H9 (cell line): ENCODE measurements at regions not wholly inside any gene's neighbourhood (a gene's known extent, or its start where the extent isn't known, plus 50 kb on each side); places are given as distances from the start of the nearest gene placed in this dataset.

Source experiments
- DNase-seq: peaks from one replicate; pipeline ENCODE4 v3.0.0-alpha.2; 2017
- H2AFZ ChIP-seq: one replicate; pipeline ENCODE4 v1.6.1; 2013; ENCODE audit warnings: mild to moderate bottlenecking, low read length, control low read depth, moderate library complexity
- H2AK5ac ChIP-seq: 2 replicates; pipeline ENCODE4 v1.6.1; 2013; ENCODE audit warnings: low read length, control low read depth, mixed read lengths; ENCODE audit not compliant: insufficient read length
- H2BK120ac ChIP-seq: one replicate; pipeline ENCODE4 v1.6.1; 2013; ENCODE audit warnings: low read depth, mild to moderate bottlenecking, low read length, control low read depth, inconsistent platforms; ENCODE audit not compliant: poor library complexity, severe bottlenecking
- H2BK12ac ChIP-seq: 2 replicates; pipeline ENCODE4 v1.6.1; 2013; ENCODE audit warnings: low read length, control low read depth, mixed read lengths, low read depth; ENCODE audit not compliant: insufficient read length
- H2BK15ac ChIP-seq: 2 replicates; pipeline ENCODE4 v1.6.1; 2013; ENCODE audit warnings: low read depth, low read length, control low read depth
- H2BK20ac ChIP-seq: one replicate; pipeline ENCODE4 v1.6.1; 2013; ENCODE audit warnings: low read depth, mild to moderate bottlenecking, low read length, control low read depth, inconsistent platforms; ENCODE audit not compliant: poor library complexity, severe bottlenecking
- H2BK5ac ChIP-seq: 2 replicates; pipeline ENCODE4 v1.6.1; 2013; ENCODE audit warnings: low read length, control low read depth, mixed read lengths; ENCODE audit not compliant: insufficient read length
- H3K14ac ChIP-seq: 2 replicates; pipeline ENCODE4 v1.6.1; 2013; ENCODE audit warnings: low read length, control low read depth; ENCODE audit not compliant: insufficient read depth
- H3K18ac ChIP-seq: 2 replicates; pipeline ENCODE4 v1.6.1; 2013; ENCODE audit warnings: low read depth, mild to moderate bottlenecking, mixed read lengths, low read length, control low read depth; ENCODE audit not compliant: insufficient read length
- H3K23ac ChIP-seq: 2 replicates; pipeline ENCODE4 v1.6.1; 2013; ENCODE audit warnings: low read length, control low read depth, mixed read lengths, low read depth; ENCODE audit not compliant: insufficient read length
- H3K23me2 ChIP-seq: 2 replicates; pipeline ENCODE4 v1.6.1; 2013; ENCODE audit warnings: low read depth, mild to moderate bottlenecking, mixed read lengths, low read length, control low read depth; ENCODE audit not compliant: insufficient read length, poor library complexity, severe bottlenecking
- H3K27ac ChIP-seq: 2 replicates; pipeline ENCODE4 v1.5.1; 2013; ENCODE audit warnings: low read length, control low read depth, mixed read lengths, low read depth; ENCODE audit not compliant: insufficient read length
- H3K27me3 ChIP-seq: 2 replicates; pipeline ENCODE4 v1.6.1; 2013; ENCODE audit warnings: low read length, control low read depth, inconsistent platforms; ENCODE audit not compliant: insufficient read depth
- H3K4ac ChIP-seq: 2 replicates; pipeline ENCODE4 v1.6.1; 2013; ENCODE audit warnings: low read depth, mild to moderate bottlenecking, control low read depth, inconsistent platforms, low read length, moderate library complexity
- H3K4me1 ChIP-seq: 2 replicates; pipeline ENCODE4 v1.6.1; 2013; ENCODE audit warnings: low read length, control low read depth, inconsistent platforms; ENCODE audit not compliant: insufficient read depth
- H3K4me2 ChIP-seq: 2 replicates; pipeline ENCODE4 v1.6.1; 2013; ENCODE audit warnings: low read length, control low read depth, mixed read lengths; ENCODE audit not compliant: insufficient read length, insufficient read depth
- H3K56ac ChIP-seq: 2 replicates; pipeline ENCODE4 v1.6.1; 2013; ENCODE audit warnings: low read depth, mild to moderate bottlenecking, mixed read lengths, low read length, control low read depth; ENCODE audit not compliant: insufficient read length
- H3K79me1 ChIP-seq: 2 replicates; pipeline ENCODE4 v1.6.1; 2013; ENCODE audit warnings: low read depth, mild to moderate bottlenecking, moderate library complexity, low read length, control low read depth, inconsistent platforms; ENCODE audit not compliant: insufficient read depth, poor library complexity, severe bottlenecking
- H3K79me2 ChIP-seq: 2 replicates; pipeline ENCODE4 v1.6.1; 2013; ENCODE audit warnings: low read length, control low read depth, inconsistent platforms; ENCODE audit not compliant: insufficient read depth
- H3K9ac ChIP-seq: 2 replicates; pipeline ENCODE4 v1.6.1; 2013; ENCODE audit warnings: low read length, control low read depth, mixed read lengths; ENCODE audit not compliant: insufficient read length; ENCODE audit errors: extremely low read depth
- H3K9me3 ChIP-seq: one replicate; pipeline ENCODE4 v1.6.1; 2013; ENCODE audit warnings: low read depth, low read length, inconsistent platforms; ENCODE audit not compliant: control insufficient read depth
- H3T11ph ChIP-seq: one replicate; pipeline ENCODE4 v1.6.1; 2013; ENCODE audit warnings: mild to moderate bottlenecking, low read length, control low read depth, inconsistent platforms
- H4K20me1 ChIP-seq: one replicate; pipeline ENCODE4 v1.6.1; 2013; ENCODE audit not compliant: control insufficient read depth, insufficient read length, insufficient read depth
- H4K5ac ChIP-seq: 2 replicates; pipeline ENCODE4 v1.6.1; 2013; ENCODE audit warnings: low read depth, mild to moderate bottlenecking, mixed read lengths, low read length, control low read depth; ENCODE audit not compliant: insufficient read length
- H4K8ac ChIP-seq: replicated peaks from 2 replicates; pipeline ENCODE4 v1.6.1; 2013; ENCODE audit warnings: low read length, control low read depth, mixed read lengths, low read depth; ENCODE audit not compliant: insufficient read length
- H4K91ac ChIP-seq: 2 replicates; pipeline ENCODE4 v1.6.1; 2013; ENCODE audit warnings: low read depth, mild to moderate bottlenecking, moderate library complexity, mixed read lengths, low read length, control low read depth; ENCODE audit not compliant: insufficient read length
- H3K27ac Mint-ChIP-seq, 3 experiments: 2 replicates in 2 of 3; 3 replicates in 1 of 3; pipeline ENCODE4 v1.8.0; 2020 to 2021; ENCODE audit warnings: mixed read lengths in 3 of 3, mild to moderate bottlenecking in 1 of 3, moderate library complexity in 1 of 3
- H3K27me3 Mint-ChIP-seq: 2 replicates; pipeline ENCODE4 v1.8.0; 2021; ENCODE audit warnings: low read depth, mild to moderate bottlenecking, moderate library complexity, mixed read lengths
- H3K36me3 Mint-ChIP-seq, 3 experiments: 2 replicates in 2 of 3; 3 replicates in 1 of 3; pipeline ENCODE4 v1.8.0; 2020 to 2021; ENCODE audit warnings: low read depth in 3 of 3, mixed read lengths in 3 of 3; ENCODE audit not compliant: insufficient read depth in 1 of 3
- H3K4me1 Mint-ChIP-seq, 2 experiments: 2 replicates each; pipeline ENCODE4 v1.8.0; 2020; ENCODE audit warnings: mixed read lengths in 2 of 2
- H3K4me3 Mint-ChIP-seq, 2 experiments: 2 replicates in 1 of 2; 3 replicates in 1 of 2; pipeline ENCODE4 v1.8.0; 2020 to 2021; ENCODE audit warnings: mild to moderate bottlenecking in 2 of 2, mixed read lengths in 2 of 2, moderate library complexity in 1 of 2
- H3K9me3 Mint-ChIP-seq, 2 experiments: 2 replicates in 1 of 2; 3 replicates in 1 of 2; pipeline ENCODE4 v1.8.0; 2020; ENCODE audit warnings: mild to moderate bottlenecking in 2 of 2, mixed read lengths in 2 of 2, moderate library complexity in 1 of 2
- WGBS: extraction: QIAGEN DNeasy Blood & Tissue Kit; methylation state at CpG from one replicate; pipeline ENCODE4 v1.1.7; 2013; ENCODE audit warnings: missing lambda C conversion rate, low lambda C conversion rate, mixed read lengths; ENCODE audit not compliant: insufficient read length; ENCODE audit errors: extremely low coverage; 5-methylcytosine and 5-hydroxymethylcytosine counted together
- TF ChIP-seq, protein P1 (sequence below): fragments of 200-600 bp; sonication (generic); conservative IDR thresholded peaks from 3 replicates; pipeline ENCODE4 v1.8.0; 2021; ENCODE audit warnings: antibody characterized with exemption, mild to moderate bottlenecking

DNA sequence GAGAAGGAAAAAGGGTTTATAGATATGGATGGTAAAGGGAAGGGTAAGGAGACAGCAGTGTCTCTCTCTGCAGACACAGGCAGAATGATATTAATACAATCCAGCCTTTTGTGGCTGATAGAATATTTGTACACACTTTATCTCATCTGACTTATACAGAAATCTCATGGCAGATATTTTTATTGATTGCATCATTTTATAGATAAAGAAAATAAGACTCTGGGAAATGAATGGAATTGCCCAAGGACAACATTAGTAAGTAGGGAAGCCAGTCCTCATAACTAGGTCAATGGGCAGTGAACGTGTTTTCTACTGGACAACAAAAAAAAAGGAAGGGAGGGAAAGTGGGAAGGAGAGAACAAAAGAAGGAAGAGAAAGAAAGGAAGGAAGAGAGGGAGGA is 236.4 kb upstream of the EPHA4 start:
- Histone ChIP-seq H4K20me1 (no peaks in the 10 kb centered on the region), H3K79me1 (no peaks in the 10 kb centered on the region), H2BK15ac (no peak overlapping the region), H3T11ph (no peak overlapping the region), H2AK5ac (no peak overlapping the region), H3K18ac (no peak overlapping the region), H3K14ac (no peak overlapping the region), H3K9ac (no peak overlapping the region), H4K5ac (no peak overlapping the region), H2BK5ac (no peak overlapping the region), H3K56ac (no peak overlapping the region), H3K79me2 (no peaks in the 10 kb centered on the region), H3K27ac (no peak overlapping the region), H2BK120ac (no peak overlapping the region), H3K23me2 (no peaks in the 10 kb centered on the region), H2BK12ac (no peak overlapping the region), H3K23ac (no peak overlapping the region), H3K4me2 (no peak overlapping the region), H3K27me3 (no peaks in the 10 kb centered on the region), H4K8ac (no peak overlapping the region), H3K4me1 (no peaks in the 10 kb centered on the region), H3K9me3 (no peaks in the 10 kb centered on the region), H4K91ac (no peak overlapping the region), H2BK20ac (no peak overlapping the region), H2AFZ (no peak overlapping the region), H3K4ac (no peak overlapping the region)
- no peak for DNase-seq
- TF ChIP-seq, protein P1, sequence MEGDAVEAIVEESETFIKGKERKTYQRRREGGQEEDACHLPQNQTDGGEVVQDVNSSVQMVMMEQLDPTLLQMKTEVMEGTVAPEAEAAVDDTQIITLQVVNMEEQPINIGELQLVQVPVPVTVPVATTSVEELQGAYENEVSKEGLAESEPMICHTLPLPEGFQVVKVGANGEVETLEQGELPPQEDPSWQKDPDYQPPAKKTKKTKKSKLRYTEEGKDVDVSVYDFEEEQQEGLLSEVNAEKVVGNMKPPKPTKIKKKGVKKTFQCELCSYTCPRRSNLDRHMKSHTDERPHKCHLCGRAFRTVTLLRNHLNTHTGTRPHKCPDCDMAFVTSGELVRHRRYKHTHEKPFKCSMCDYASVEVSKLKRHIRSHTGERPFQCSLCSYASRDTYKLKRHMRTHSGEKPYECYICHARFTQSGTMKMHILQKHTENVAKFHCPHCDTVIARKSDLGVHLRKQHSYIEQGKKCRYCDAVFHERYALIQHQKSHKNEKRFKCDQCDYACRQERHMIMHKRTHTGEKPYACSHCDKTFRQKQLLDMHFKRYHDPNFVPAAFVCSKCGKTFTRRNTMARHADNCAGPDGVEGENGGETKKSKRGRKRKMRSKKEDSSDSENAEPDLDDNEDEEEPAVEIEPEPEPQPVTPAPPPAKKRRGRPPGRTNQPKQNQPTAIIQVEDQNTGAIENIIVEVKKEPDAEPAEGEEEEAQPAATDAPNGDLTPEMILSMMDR, result no peak
- Mint-ChIP-seq H3K4me1 (peaks cover 10 to 15% of the 10 kb centered on the region in 2 experiments), H3K36me3 (no peaks in the 10 kb centered on the region), H3K9me3 (no peaks in the 10 kb centered on the region), H3K27ac (no peak overlapping the region), H3K4me3 (no peak overlapping the region), H3K27me3 (no peaks in the 10 kb centered on the region)
- no CpG with 5 or more reads among the region's 1 CpG for WGBS
